HepG2 (cell line): ENCODE measurements at regions not wholly inside any gene's neighbourhood (a gene's known extent, or its start where the extent isn't known, plus 50 kb on each side); places are given as distances from the start of the nearest gene placed in this dataset.

Experiments
- ATAC-seq: fragments of 200-7000 bp; cut with Tn5 transposase; 3 replicates; pipeline ENCODE4 v1.9.1; 2020; ENCODE audit warnings: mild to moderate bottlenecking, moderate library complexity
- BruUV-seq: library from RNA; stranded (reverse); fragments of 400-500 nt; replicated peaks from 2 replicates; lab custom pipeline; 2021; lab: Mats Ljungman, UMichigan
- CTCF ChIA-PET: fragments of 300-600 bp; formaldehyde crosslinking; extraction: SDS; loops from one replicate; lab custom pipeline; 2021; ENCODE audit warnings: low total read pairs, inconsistent platforms, low intra/inter-chr PET ratio; lab: Yijun Ruan, JAX
- POLR2A ChIA-PET: fragments of 350-600 bp; sonication (Branson Sonifier 250); formaldehyde crosslinking; loops from one replicate; lab custom pipeline; 2020; ENCODE audit warnings: antibody characterized with exemption, inconsistent platforms; lab: Yijun Ruan, JAX
- DNase-seq: peaks from one replicate; pipeline ENCODE4 v3.0.0-alpha.2; 2015; ENCODE audit warnings: low spot score
- FAIRE-seq: peaks from 3 replicates; lab custom pipeline; 2011; peaks lifted over from hg19 to GRCh38; lab: Jason Lieb, UNC
- H2AFZ ChIP-seq: one replicate; pipeline ENCODE4 v1.6.1; 2011; ENCODE audit warnings: low read length, inconsistent platforms
- H3K27ac ChIP-seq: fragments of 300-600 bp; 3 replicates; pipeline ENCODE4 v1.8.0; 2011; ENCODE audit warnings: mixed run types, mild to moderate bottlenecking, mixed read lengths, low read length, inconsistent platforms; ENCODE audit not compliant: insufficient read depth; ENCODE audit errors: extremely low read length
- H3K27me3 ChIP-seq, 2 experiments: fragments of 200-600 bp in 1 of 2; 2 replicates in 1 of 2; 3 replicates in 1 of 2; pipeline versions ENCODE4 v1.6.0 to v1.8.0; 2011; ENCODE audit warnings: low read length in 2 of 2, mild to moderate bottlenecking in 2 of 2, moderate library complexity in 2 of 2, inconsistent platforms in 1 of 2; ENCODE audit not compliant: insufficient read depth in 2 of 2, control insufficient read depth in 1 of 2
- H3K36me3 ChIP-seq, 2 experiments: fragments of 200-600 bp in 1 of 2; replicated peaks in 1 of 2; 2 replicates in 1 of 2; 3 replicates in 1 of 2; pipeline versions ENCODE4 v1.5.1 to v1.8.0; 2011; ENCODE audit warnings: low read length in 2 of 2, inconsistent platforms in 1 of 2; ENCODE audit not compliant: insufficient read depth in 2 of 2, control insufficient read depth in 1 of 2
- H3K4me1 ChIP-seq: 2 replicates; pipeline ENCODE4 v1.5.1; 2012; ENCODE audit warnings: low read length, inconsistent platforms; ENCODE audit not compliant: insufficient read depth
- H3K4me2 ChIP-seq: 2 replicates; pipeline ENCODE4 v1.6.0; 2011; ENCODE audit warnings: low read depth, low read length, inconsistent platforms
- H3K4me3 ChIP-seq, 3 experiments: fragments of 200-600 bp in 1 of 3; sonication (generic), shearing (Covaris generic) in 1 of 3; replicated peaks in 1 of 3; 2 replicates each; pipeline ENCODE4 v1.5.1; 2011 to 2016; ENCODE audit warnings: low read length in 3 of 3, inconsistent platforms in 2 of 3, low read depth in 2 of 3, mild to moderate bottlenecking in 2 of 3, control low read depth in 1 of 3, mixed read lengths in 1 of 3; ENCODE audit not compliant: insufficient read depth in 1 of 3
- H3K79me2 ChIP-seq: one replicate; pipeline ENCODE4 v1.6.1; 2011; ENCODE audit warnings: low read length, inconsistent platforms; ENCODE audit not compliant: insufficient read depth
- H3K9ac ChIP-seq: 2 replicates; pipeline ENCODE4 v1.6.0; 2011; ENCODE audit warnings: mild to moderate bottlenecking, low read depth, low read length, inconsistent platforms; ENCODE audit not compliant: insufficient read depth
- H3K9me3 ChIP-seq: 2 replicates; pipeline ENCODE4 v1.5.1; 2012; ENCODE audit warnings: mild to moderate bottlenecking, low read length
- H4K20me1 ChIP-seq: 2 replicates; pipeline ENCODE4 v1.6.0; 2011; ENCODE audit warnings: inconsistent platforms, mild to moderate bottlenecking, low read length, moderate library complexity; ENCODE audit not compliant: insufficient read depth
- BHLHE40 ChIP-seq: IDR thresholded peaks from 2 replicates; pipeline ENCODE4 v1.6.1; 2011; ENCODE audit warnings: low read length, improper control_type of control experiment
- DMAP1 ChIP-seq: IDR thresholded peaks from 2 replicates; pipeline ENCODE4 v1.6.1; 2016
- MEIS1 ChIP-seq: sonication (generic); formaldehyde crosslinking; IDR thresholded peaks from 2 replicates; pipeline ENCODE4 v1.9.0; 2021; ENCODE audit warnings: mild to moderate bottlenecking, missing genetic modification reagents, moderate library complexity, borderline replicate concordance
- RAD21 ChIP-seq: fragments of 450-650 bp; formaldehyde crosslinking; IDR thresholded peaks from 2 replicates; pipeline ENCODE4 v1.5.0; 2020; ENCODE audit warnings: mild to moderate bottlenecking
- RFX3 ChIP-seq: IDR thresholded peaks from 2 replicates; pipeline ENCODE4 v1.6.1; 2016; ENCODE audit warnings: missing biosample characterization, missing genetic modification reagents
- SETDB1 ChIP-seq: sonication (generic); formaldehyde crosslinking; IDR thresholded peaks from 2 replicates; pipeline ENCODE4 v1.5.1; 2020; ENCODE audit warnings: missing genetic modification reagents, mild to moderate bottlenecking, borderline replicate concordance
- SNAPC4 ChIP-seq: sonication (generic); formaldehyde crosslinking; IDR thresholded peaks from 2 replicates; pipeline ENCODE4 v1.4.0; 2020; ENCODE audit warnings: mild to moderate bottlenecking, missing genetic modification reagents
- WGBS: methylation state at CpG from one replicate; pipeline ENCODE4 v1.1.6; 2017; ENCODE audit warnings: low lambda C conversion rate; 5-methylcytosine and 5-hydroxymethylcytosine counted together
- in situ Hi-C: cut with HindIII; loops from 2 replicates; pipeline ENCODE4 v1.10.0; 2017; ENCODE audit warnings: low pct_unique_long_range_greater_than_20kb; ENCODE audit not compliant: extremely low pct_ligation_motif_present
- intact Hi-C: fragments of 100-400 bp; cut with micrococcal nuclease; formaldehyde crosslinking; loops from one replicate; pipeline ENCODE4 v1.10.0; 2022; ENCODE audit not compliant: unreplicated experiment

GRCh38 chr1:102472520-102472919 lies 475.8 kb upstream of the OLFM3 start:
- intact Hi-C loops: no loop called here
- H2AFZ ChIP-seq: no peak overlapping the region
- no peaks in the 10 kb centered on the region for H3K36me3 ChIP-seq
- no peak overlapping the region for H3K4me3 ChIP-seq
- no peak overlapping the region for H3K4me2 ChIP-seq
- in situ Hi-C loops: no loop called here
- no peaks in the 10 kb centered on the region for H4K20me1 ChIP-seq
- ATAC-seq (no peak), FAIRE-seq (no peak), DNase-seq (no peak)
- H3K4me1 ChIP-seq: no peaks in the 10 kb centered on the region
- no peaks in the 10 kb centered on the region for H3K79me2 ChIP-seq
- H3K27ac ChIP-seq: no peak overlapping the region
- no peak overlapping the region for H3K9ac ChIP-seq
- TF ChIP-seq DMAP1 (CRISPR knock-in tag): no peak
- no peak for TF ChIP-seq SNAPC4 (CRISPR knock-in tag)
- TF ChIP-seq RFX3 (CRISPR knock-in tag): no peak
- TF ChIP-seq MEIS1 (CRISPR knock-in tag): no peak
- no peak for TF ChIP-seq BHLHE40
- no peak for TF ChIP-seq RAD21 (CRISPR knock-in tag)
- TF ChIP-seq SETDB1: no peak
- TF ChIP-seq, all 625 proteins: peak for 0
- POLR2A ChIA-PET: no interaction called here
- BruUV-seq: no TSS peak
- Histone ChIP-seq H3K27me3 (no peaks in the 10 kb centered on the region), H3K9me3 (no peaks in the 10 kb centered on the region)
- WGBS: 0% methylated on average over 1 of the region's 1 CpG
- CTCF ChIA-PET: no interaction called here
